M059J (cell line): ENCODE measurements at regions not wholly inside any gene's neighbourhood (a gene's known extent, or its start where the extent isn't known, plus 50 kb on each side); places are given as distances from the start of the nearest gene placed in this dataset.

Experiments
- DNase-seq: peaks from one replicate; pipeline ENCODE4 v3.0.0-alpha.2; 2012; ENCODE audit warnings: low read depth

- DNase-seq, result peak; percentile 66
Observed at GRCh38 chr3:159786489-159787177, 202.0 kb upstream of the IL12A start.

GRCh38 chr3:159787178-159787574 lies 201.5 kb upstream of the IL12A start:
- DNase-seq, result peak; percentile 96

GRCh38 chr3:159787794-159788205 lies 200.8 kb upstream of the IL12A start:
- peak; percentile 76 for DNase-seq

DNA sequence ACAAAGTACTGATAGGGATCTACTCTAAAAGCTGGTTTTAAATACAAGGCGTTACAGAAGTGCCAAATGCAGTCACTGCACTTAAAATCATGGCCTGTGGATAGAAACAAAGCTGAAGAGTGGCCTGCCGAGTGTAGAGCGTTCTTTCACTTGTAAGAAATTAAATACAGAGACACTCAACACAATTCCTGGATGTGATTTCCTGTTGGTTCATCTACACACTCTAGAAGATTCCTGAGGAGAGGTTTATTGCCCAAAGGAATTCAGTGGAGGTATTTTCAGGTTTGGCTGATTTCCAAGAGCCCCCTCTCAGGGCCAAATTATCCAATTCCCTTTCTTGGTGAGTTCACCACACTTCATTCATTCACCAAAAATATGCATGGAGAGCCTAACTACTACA lies 200.3 kb upstream of the IL12A start:
- peak; percentile 65 for DNase-seq

DNA sequence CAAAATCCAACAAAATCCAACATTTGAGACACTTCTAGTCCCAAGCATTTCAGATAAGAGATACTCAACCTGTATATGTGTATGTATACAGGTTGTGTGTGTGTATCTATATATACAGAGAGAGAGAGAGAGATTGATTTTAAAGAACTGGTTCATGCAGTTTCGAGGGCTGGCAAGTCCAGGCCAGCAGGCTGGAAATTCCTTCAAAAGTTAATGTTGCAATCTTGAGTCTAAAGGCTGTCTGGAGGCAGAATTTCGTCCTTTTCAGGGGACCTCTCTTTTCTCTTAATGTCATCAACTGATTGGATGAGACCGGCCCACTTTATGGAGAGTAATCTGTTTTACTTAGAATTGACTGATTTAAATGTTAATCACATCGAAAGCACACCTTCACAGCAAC lies 199.6 kb upstream of the IL12A start:
- DNase-seq, result no peak

GRCh38 chr3:159789742-159790635 lies 198.6 kb upstream of the IL12A start:
- no peak for DNase-seq

GRCh38 chr3:159791336-159791735 lies 197.3 kb upstream of the IL12A start:
- DNase-seq, result no peak

GRCh38 chr3:159792070-159792469 lies 196.6 kb upstream of the IL12A start:
- no peak for DNase-seq

DNA sequence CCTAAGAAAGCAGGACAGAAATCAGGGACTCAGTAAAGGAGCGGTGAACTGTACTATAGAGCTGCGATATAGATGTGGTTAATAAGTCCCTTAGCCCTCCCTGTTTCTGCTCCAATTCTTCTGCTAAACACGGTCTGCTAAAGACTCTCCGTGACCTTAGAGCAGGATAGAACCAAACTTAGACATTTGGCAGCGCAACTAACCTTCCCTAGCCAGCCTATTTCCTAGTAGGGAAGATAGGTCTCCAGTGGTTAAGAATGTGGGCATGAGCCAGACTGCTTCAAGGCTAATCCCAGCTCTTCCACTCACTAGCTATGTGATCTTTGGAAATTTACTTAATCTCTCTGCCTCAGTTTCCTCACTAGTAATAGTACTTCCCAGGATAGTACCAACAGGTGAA lies 193.6 kb upstream of the IL12A start:
- DNase-seq, result no peak

DNA sequence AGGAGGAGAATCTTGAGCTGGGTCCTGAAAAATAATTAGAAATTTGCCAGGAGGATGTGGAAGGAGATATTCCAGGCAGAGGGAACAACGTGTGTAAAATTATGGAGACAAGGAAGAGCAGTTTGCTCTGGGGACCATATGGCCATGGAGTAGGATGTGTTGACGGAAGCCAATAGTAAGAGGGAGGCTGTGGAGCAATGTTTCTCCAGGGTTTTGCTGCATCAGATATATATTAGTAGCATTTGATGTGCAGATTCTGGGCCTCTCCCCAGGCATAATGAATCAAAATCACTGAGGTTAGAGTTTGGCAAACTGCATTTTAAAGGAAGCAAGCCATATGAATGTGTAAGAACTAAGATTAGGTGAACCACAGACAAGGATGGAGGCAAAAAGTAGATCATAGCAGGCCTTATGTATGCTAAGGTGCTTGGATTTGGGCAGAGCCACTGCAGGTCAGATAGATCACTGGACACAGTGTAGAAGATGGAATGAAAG lies 192.9 kb upstream of the IL12A start:
- no peak for DNase-seq

- peak; percentile 68 for DNase-seq
Observed at GRCh38 chr3:159796226-159796625, 192.4 kb upstream of the IL12A start.

GRCh38 chr3:159796744-159797143 lies 191.9 kb upstream of the IL12A start:
- DNase-seq, result peak; percentile 99

GRCh38 chr3:159797771-159798170 lies 190.9 kb upstream of the IL12A start:
- no peak for DNase-seq

DNA sequence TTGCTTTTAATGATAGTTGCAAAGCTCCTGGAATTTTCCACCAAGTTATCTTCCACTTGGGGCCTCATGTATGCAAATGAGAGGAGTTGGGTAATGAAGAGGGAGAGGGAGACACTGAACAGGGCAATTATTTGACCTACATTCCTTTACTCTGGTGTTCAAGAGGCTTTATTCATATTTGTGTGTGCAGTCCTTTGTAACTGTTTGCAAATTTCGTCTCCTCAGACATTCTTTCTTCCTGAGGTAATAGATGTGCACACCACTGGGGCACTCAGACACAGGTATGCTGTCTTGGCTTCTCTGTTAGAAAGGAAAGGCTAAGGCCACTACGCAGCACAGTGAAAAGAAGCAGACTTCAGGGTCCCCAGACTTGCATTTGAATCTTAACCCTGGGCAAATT lies 189.7 kb upstream of the IL12A start:
- DNase-seq, result peak; percentile 93

GRCh38 chr3:159800434-159801155 lies 188.0 kb upstream of the IL12A start:
- no peak for DNase-seq

GRCh38 chr3:159802864-159803263 lies 185.8 kb upstream of the IL12A start:
- no peak for DNase-seq

- DNase-seq, result no peak
Observed at GRCh38 chr3:159803459-159803858, 185.2 kb upstream of the IL12A start.

DNA sequence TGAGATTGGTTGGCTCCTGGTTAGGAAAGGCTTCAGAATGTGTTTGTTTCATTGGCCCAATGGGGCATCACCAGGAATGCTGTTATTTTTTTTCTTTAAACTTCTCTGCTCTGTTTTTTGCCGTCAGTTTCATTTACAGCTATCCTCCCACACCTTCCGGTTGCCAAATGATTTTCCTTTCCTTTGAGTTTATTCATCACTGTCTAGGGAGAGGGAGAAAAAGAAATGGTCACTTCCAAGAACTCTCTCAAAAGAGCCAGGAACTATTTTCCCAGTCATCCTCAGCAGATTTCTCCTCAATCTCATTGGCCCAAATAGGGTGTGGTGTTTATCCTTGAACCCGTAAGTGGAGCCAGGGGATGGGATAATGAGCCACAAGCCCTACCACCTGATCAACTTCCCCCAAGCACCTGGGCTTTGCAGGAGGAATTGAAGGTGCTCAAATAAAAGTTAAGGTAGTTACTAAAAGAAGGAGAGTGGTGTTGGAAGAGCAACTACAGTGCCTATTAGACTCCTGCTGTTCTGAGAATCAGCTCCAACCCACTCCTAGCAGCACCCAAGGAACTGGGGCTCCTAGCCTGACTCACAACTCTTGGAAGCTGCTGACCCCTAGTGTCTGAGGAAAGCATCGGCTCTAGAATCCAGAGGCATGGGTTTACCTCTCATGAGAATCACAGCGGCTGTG lies 183.8 kb upstream of the IL12A start:
- peak; percentile 96 for DNase-seq

- DNase-seq, result no peak
Observed at GRCh38 chr3:159805411-159805772, 183.2 kb upstream of the IL12A start.

DNA sequence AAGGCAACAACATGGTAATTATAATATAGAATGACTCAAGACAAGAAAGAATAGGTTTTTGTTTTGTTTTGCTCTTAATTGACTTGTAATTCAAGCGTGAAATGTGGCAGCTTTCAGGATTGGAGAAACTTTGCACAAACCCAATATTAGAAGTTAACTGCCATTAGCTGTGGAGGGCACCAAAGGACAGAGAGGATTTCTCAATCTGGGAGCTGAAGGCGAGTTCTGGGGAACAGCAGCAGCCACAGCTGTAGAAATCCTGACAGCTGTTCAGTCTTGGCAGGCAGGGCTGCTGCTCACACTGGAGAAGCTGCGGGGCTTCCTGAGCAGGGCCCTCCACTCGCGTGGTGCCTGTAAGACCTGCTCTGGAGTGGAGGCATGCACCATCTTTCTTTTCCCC lies 182.2 kb upstream of the IL12A start:
- no peak for DNase-seq

- no peak for DNase-seq
Observed at GRCh38 chr3:159807137-159808040, 181.2 kb upstream of the IL12A start.
